Heart left ventricle (tissue), 13 donors: ENCODE measurements at regions not wholly inside any gene's neighbourhood (a gene's known extent, or its start where the extent isn't known, plus 50 kb on each side); places are given as distances from the start of the nearest gene placed in this dataset.
"Not testable (repeated sequence)": the region's sequence is repeated elsewhere in the genome, so short reads cannot be mapped to it uniquely, and the experiment has no call there.

Experiments
- CTCF ChIP-seq, 12 donors: fragments of 200-600 bp; sonication (generic) in 4 of 12; IDR thresholded peaks; one replicate each; pipeline versions ENCODE4 v1.5.0 to v1.8.0; 2018 to 2022; ENCODE audit warnings: antibody characterized with exemption in 12 of 12, mild to moderate bottlenecking in 5 of 12
- POLR2A ChIP-seq, 2 donors: fragments of 450-650 bp; IDR thresholded peaks; one replicate each; pipeline ENCODE4 v1.6.1; 2017; ENCODE audit warnings: antibody characterized with exemption in 2 of 2, mild to moderate bottlenecking in 2 of 2, moderate library complexity in 2 of 2
- donor health status: ischemic (EF 13 %, LVEDD 7.1; RV severe dilation, severe dysfunction).
- donor health status: DM: no; HTN: yes; CAD: no.
- donor health status: DM: no; HTN: no; CAD: no.
- donor health status: ischemic (EF 25% LVEDD 6.9; RV normal size, moderate dysfunction).
- donor health status: ischemic (EF 25% LVEDD 5.7; RV mildly dilated, moderate dysfunction).
- donor health status: ischemic (EF 35%, LVEDD 5.7; RV mildly dilated, moderate dysfunction).
- donor health status: nonischemic (EF 11% LVEDD 7.7; RV severe dilation, severe dysfunction).
- donor health status: DM: yes; HTN: yes; CAD: no.
- donor health status: PGD.
- donor health status: ischemic (EF 29% LVEDD 5.4; RV normal size, mild dysfunction).
- donor health status: nonischemic (EF 23%, LVEDD 6.1; RV moderate dilation, normal function).

- TF ChIP-seq CTCF, POLR2A (IDR thresholded peaks at IDR 0.05): not testable (repeated sequence)
Measured at GRCh38 chr11:110360781-110361408, 64.5 kb upstream of the RDX start.
